Esophagus muscularis mucosa (tissue), 4 donors: ENCODE measurements at regions not wholly inside any gene's neighbourhood (a gene's known extent, or its start where the extent isn't known, plus 50 kb on each side); places are given as distances from the start of the nearest gene placed in this dataset.

Experiments
- DNase-seq: peaks from one replicate; pipeline ENCODE4 v3.0.0-alpha.2; 2017; ENCODE audit errors: extremely low spot score
- H3K27ac ChIP-seq, 4 donors: fragments of 200-600 bp; sonication (generic); replicated peaks in 1 of 4; 1 replicate in 3 of 4; 2 replicates in 1 of 4; pipeline ENCODE4 v1.5.1; 2016 to 2019; ENCODE audit warnings: mild to moderate bottlenecking in 1 of 4
- H3K27me3 ChIP-seq, 4 donors: fragments of 200-600 bp; sonication (generic); one replicate each; pipeline versions ENCODE4 v1.5.1 to v1.6.0; 2016 to 2019
- H3K36me3 ChIP-seq, 4 donors: fragments of 200-600 bp; sonication (generic); one replicate each; pipeline ENCODE4 v1.5.1; 2016 to 2019
- H3K4me1 ChIP-seq, 4 donors: fragments of 200-600 bp; sonication (generic); one replicate each; pipeline ENCODE4 v1.5.1; 2016 to 2019
- H3K4me3 ChIP-seq, 4 donors: fragments of 200-600 bp; sonication (generic); 1 replicate in 2 of 4; 2 replicates in 2 of 4; pipeline ENCODE4 v1.5.1; 2016 to 2019; ENCODE audit warnings: mild to moderate bottlenecking in 4 of 4, moderate library complexity in 1 of 4
- H3K9me3 ChIP-seq, 4 donors: fragments of 200-600 bp; sonication (generic); 1 replicate in 3 of 4; 2 replicates in 1 of 4; pipeline ENCODE4 v1.5.1; 2016 to 2019
- CTCF ChIP-seq, 3 experiments: fragments of 200-600 bp in 2 of 3; fragments of 450-650 bp in 1 of 3; sonication (generic) in 2 of 3; IDR thresholded peaks; one replicate each; pipeline ENCODE4 v1.5.1; 2017 to 2019; ENCODE audit warnings: antibody characterized with exemption in 3 of 3, mild to moderate bottlenecking in 2 of 3, moderate library complexity in 1 of 3
- EP300 ChIP-seq: sonication (generic); formaldehyde crosslinking; IDR thresholded peaks from one replicate; pipeline ENCODE4 v1.6.1; 2017; ENCODE audit warnings: antibody characterized with exemption
- POLR2A ChIP-seq: fragments of 450-650 bp; IDR thresholded peaks from one replicate; pipeline ENCODE4 v1.6.1; 2017; ENCODE audit warnings: antibody characterized with exemption, moderate library complexity, mild to moderate bottlenecking, low read depth
- POLR2AphosphoS5 ChIP-seq, 2 donors: sonication (generic); formaldehyde crosslinking; IDR thresholded peaks; one replicate each; pipeline ENCODE4 v1.6.1; 2017; ENCODE audit warnings: antibody characterized with exemption in 2 of 2
- WGBS: methylation state at CpG from one replicate; pipeline ENCODE4 v1.1.5; 2018; 5-methylcytosine and 5-hydroxymethylcytosine counted together
- intact Hi-C: fragments of 100-400 bp; cut with DNase I; formaldehyde crosslinking; loops from one replicate; pipeline ENCODE4 v1.15.1; 2023

GRCh38 chr6:71698702-71699101 lies 187.6 kb upstream of the RIMS1 start:
- TF ChIP-seq POLR2AphosphoS5 (IDR thresholded peaks at IDR 0.05) (no peak), EP300 (no peak), CTCF (IDR thresholded peaks at IDR 0.05) (no peak), POLR2A (no peak)
- no peaks in the 10 kb centered on the region for H3K27me3 ChIP-seq
- 90% methylated on average over 2 of the region's 2 CpGs for WGBS

GRCh38 chr6:71706523-71706922 lies 179.8 kb upstream of the RIMS1 start:
- no peaks in the 10 kb centered on the region for H3K36me3 ChIP-seq
- 29% methylated on average over 1 of the region's 1 CpG for WGBS
- H3K4me3 ChIP-seq, result no peak overlapping the region
- DNase-seq, result no peak
- no peaks in the 10 kb centered on the region for H3K4me1 ChIP-seq
- H3K27ac ChIP-seq, result no peak overlapping the region
- H3K27me3 ChIP-seq, result no peaks in the 10 kb centered on the region
- TF ChIP-seq EP300 (no peak), POLR2A (no peak)
- no peaks in the 10 kb centered on the region for H3K9me3 ChIP-seq
- intact Hi-C loops, result no loop called here

More at GRCh38 chr6:71698702-71699101, 187.6 kb upstream of the RIMS1 start:
- Histone ChIP-seq H3K27ac (no peak overlapping the region), H3K4me3 (no peak overlapping the region), H3K36me3 (no peaks in the 10 kb centered on the region), H3K9me3 (peaks cover 0 to 16% (median 3%) of the 10 kb centered on the region in 4 donors), H3K4me1 (no peaks in the 10 kb centered on the region)
- no peak for DNase-seq
- intact Hi-C loops, result no loop called here

GRCh38 chr6:71707059-71707458 lies 179.3 kb upstream of the RIMS1 start:
- Histone ChIP-seq H3K9me3 (no peaks in the 10 kb centered on the region), H3K27me3 (no peaks in the 10 kb centered on the region), H3K36me3 (no peaks in the 10 kb centered on the region), H3K4me3 (no peak overlapping the region), H3K27ac (no peak overlapping the region), H3K4me1 (no peaks in the 10 kb centered on the region)
- WGBS, result 81% methylated on average over 3 of the region's 3 CpGs
- TF ChIP-seq POLR2A (no peak), EP300 (no peak), CTCF (IDR thresholded peaks at IDR 0.05) (no peak), POLR2AphosphoS5 (IDR thresholded peaks at IDR 0.05) (no peak)
- intact Hi-C loops, result no loop called here
- DNase-seq, result no peak

- DNase-seq, result no peak
- no peaks in the 10 kb centered on the region for H3K36me3 ChIP-seq
- no peak overlapping the region for H3K4me3 ChIP-seq
- H3K27ac ChIP-seq, result no peak overlapping the region
- intact Hi-C loops, result no loop called here
- H3K27me3 ChIP-seq, result no peaks in the 10 kb centered on the region
- no peaks in the 10 kb centered on the region for H3K9me3 ChIP-seq
- TF ChIP-seq POLR2AphosphoS5 (IDR thresholded peaks at IDR 0.05) (no peak), POLR2A (no peak), EP300 (no peak), CTCF (IDR thresholded peaks at IDR 0.05) (no peak)
- no peaks in the 10 kb centered on the region for H3K4me1 ChIP-seq
- 47% methylated on average over 3 of the region's 3 CpGs for WGBS
These were observed 165.6 kb upstream of the RIMS1 start for GRCh38 chr6:71720705-71721104.

GRCh38 chr6:71721642-71722041 lies 164.7 kb upstream of the RIMS1 start:
- no peak overlapping the region for H3K27ac ChIP-seq
- WGBS, result 33% methylated on average over 1 of the region's 1 CpG
- H3K27me3 ChIP-seq, result no peaks in the 10 kb centered on the region
- no peak for DNase-seq
- no peak overlapping the region for H3K4me3 ChIP-seq
- intact Hi-C loops, result no loop called here
- TF ChIP-seq POLR2AphosphoS5 (IDR thresholded peaks at IDR 0.05), result no peak
- no peak for TF ChIP-seq CTCF (IDR thresholded peaks at IDR 0.05)
- TF ChIP-seq EP300, result no peak
- no peak for TF ChIP-seq POLR2A
- no peaks in the 10 kb centered on the region for H3K9me3 ChIP-seq
- H3K4me1 ChIP-seq, result no peaks in the 10 kb centered on the region
- no peaks in the 10 kb centered on the region for H3K36me3 ChIP-seq
